Hematopoietic multipotent progenitor cell treated with erythropoietin and hydrocortisone succinate and interleukin-3 and kit ligand, for 17 days (in vitro differentiated cells): ENCODE measurements at regions not wholly inside any gene's neighbourhood (a gene's known extent, or its start where the extent isn't known, plus 50 kb on each side); places are given as distances from the start of the nearest gene placed in this dataset.
"Not testable (repeated sequence)": the region's sequence is repeated elsewhere in the genome, so short reads cannot be mapped to it uniquely, and the experiment has no call there.

Experiments
- DNase-seq: peaks from one replicate; pipeline ENCODE4 v3.0.0-alpha.2; 2015; ENCODE audit warnings: low spot score

- DNase-seq: no peak
Measured at GRCh38 chr5:18799482-18800128, 1165.3 kb downstream of the TAF11L14 start.

GRCh38 chr5:18800293-18801025, 1166.2 kb downstream of the TAF11L14 start:
- no peak for DNase-seq

- DNase-seq: not testable (repeated sequence)
Measured at GRCh38 chr5:18801413-18801812, 1167.2 kb downstream of the TAF11L14 start.

GRCh38 chr5:18802336-18802735, 1168.1 kb downstream of the TAF11L14 start:
- DNase-seq: no peak

- no peak for DNase-seq
Measured at GRCh38 chr5:18805376-18805775, 1171.1 kb downstream of the TAF11L14 start.

GRCh38 chr5:18807256-18808149, 1173.2 kb downstream of the TAF11L14 start:
- no peak for DNase-seq

- DNase-seq: no peak
Measured at GRCh38 chr5:18811661-18812060, 1176.3 kb downstream of the CDH18 start.

GRCh38 chr5:18828351-18828750, 1159.6 kb downstream of the CDH18 start:
- no peak for DNase-seq

- no peak for DNase-seq
Measured at GRCh38 chr5:18829539-18829938, 1158.5 kb downstream of the CDH18 start.

GRCh38 chr5:18850216-18850615, 1137.8 kb downstream of the CDH18 start:
- no peak for DNase-seq

GRCh38 chr5:18872978-18873377, 1115.0 kb downstream of the CDH18 start:
- DNase-seq: no peak

GRCh38 chr5:18876565-18876964, 1111.4 kb downstream of the CDH18 start:
- DNase-seq: no peak

- no peak for DNase-seq
Measured at GRCh38 chr5:18881615-18882014, 1106.4 kb downstream of the CDH18 start.

- no peak for DNase-seq
Measured at GRCh38 chr5:18882154-18882553, 1105.8 kb downstream of the CDH18 start.

- DNase-seq: no peak
Measured at GRCh38 chr5:18888821-18889220, 1099.2 kb downstream of the CDH18 start.

- DNase-seq: no peak
Measured at GRCh38 chr5:18900644-18901043, 1087.4 kb downstream of the CDH18 start.

GRCh38 chr5:18920966-18921365, 1067.0 kb downstream of the CDH18 start:
- DNase-seq: no peak

- no peak for DNase-seq
Measured at GRCh38 chr5:18932081-18932480, 1055.9 kb downstream of the CDH18 start.

- no peak for DNase-seq
Measured at GRCh38 chr5:18944771-18945170, 1043.2 kb downstream of the CDH18 start.

- DNase-seq: no peak
Measured at GRCh38 chr5:18954239-18954638, 1033.8 kb downstream of the CDH18 start.

- no peak for DNase-seq
Measured at GRCh38 chr5:18959535-18959934, 1028.5 kb downstream of the CDH18 start.

GRCh38 chr5:18961234-18961633, 1026.8 kb downstream of the CDH18 start:
- no peak for DNase-seq

- no peak for DNase-seq
Measured at GRCh38 chr5:18965893-18966292, 1022.1 kb downstream of the CDH18 start.
